ENCODE measurements at regions not wholly inside any gene's neighbourhood (a gene's known extent, or its start where the extent isn't known, plus 50 kb on each side); places are given as distances from the start of the nearest gene placed in this dataset.

DNA sequence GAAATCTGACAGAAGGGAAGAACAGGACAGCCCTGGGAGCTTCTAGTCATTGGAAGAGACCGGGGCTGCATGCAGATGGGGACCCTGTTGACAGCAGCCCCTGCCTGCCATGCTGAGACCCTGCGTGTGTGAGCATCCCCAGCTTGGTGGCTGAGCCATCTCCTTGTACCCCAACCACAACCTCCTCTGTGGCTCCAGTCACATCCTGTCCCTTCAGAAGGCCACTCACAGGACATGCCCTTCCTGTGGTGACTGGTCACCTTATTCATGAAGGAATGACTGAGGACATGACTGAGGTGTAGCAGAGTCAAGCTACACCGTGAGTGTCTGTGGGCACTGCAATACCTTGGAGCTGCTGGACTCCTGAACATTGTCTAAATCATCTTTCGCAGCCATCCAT is 141.8 kb upstream of the ERRFI1 start:
- no peak for DNase-seq

DNA sequence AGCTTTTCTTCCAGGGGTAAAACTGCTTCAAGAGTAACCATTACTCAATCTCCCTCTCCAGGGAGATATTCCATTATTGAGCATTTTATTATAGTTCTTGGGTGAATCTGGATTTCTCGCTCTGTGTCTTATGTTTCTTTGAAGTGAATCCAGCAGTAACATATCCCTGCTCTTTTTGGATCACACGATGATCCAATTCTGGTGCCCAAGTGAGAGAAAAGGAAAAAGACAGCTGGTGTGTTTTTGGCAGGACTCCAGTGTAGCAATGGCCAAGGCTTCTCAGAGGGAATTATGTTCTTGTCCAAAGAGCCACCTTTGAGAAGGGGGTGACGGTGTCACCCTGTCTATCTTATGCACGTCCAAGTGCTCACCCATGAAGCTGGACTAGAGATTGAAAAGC is 140.3 kb upstream of the ERRFI1 start:
- DNase-seq: no peak

DNA sequence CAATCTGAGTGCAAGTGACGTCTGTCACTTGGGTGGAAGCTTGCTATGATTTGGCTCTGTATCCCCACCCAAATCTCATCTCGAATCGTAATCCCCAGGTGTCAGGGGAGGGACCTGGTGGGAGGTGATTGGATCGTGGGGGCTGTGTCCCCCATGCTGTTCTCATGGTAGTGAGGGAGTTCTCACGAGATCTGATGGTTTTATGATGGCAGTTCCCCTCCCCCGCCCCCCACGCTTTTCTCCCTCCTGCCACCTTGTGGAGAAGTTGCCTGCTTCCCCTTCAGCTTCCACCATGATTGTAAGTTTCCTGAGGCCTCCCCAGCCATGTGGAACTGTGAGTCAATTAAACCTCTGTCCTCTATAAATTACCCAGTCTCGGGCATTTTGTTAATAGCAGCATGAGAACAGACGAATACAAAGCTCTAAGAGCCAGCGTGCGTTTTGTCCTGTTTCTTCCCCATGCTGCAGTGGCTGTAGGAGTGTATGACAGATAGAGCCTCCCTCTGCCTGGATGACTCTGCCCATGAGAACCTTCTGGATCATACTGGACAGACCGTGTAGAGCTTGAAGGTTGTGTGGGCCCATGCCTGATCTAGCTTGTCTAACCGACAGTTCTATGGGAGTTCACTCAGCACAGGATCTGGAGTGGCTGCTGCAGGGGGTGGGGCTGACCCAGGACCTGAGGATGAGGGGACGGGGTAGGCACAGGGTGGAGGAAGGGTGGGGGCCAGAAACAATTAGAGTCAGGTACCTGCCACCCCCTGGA is 139.7 kb upstream of the ERRFI1 start:
- no peak for DNase-seq

DNA sequence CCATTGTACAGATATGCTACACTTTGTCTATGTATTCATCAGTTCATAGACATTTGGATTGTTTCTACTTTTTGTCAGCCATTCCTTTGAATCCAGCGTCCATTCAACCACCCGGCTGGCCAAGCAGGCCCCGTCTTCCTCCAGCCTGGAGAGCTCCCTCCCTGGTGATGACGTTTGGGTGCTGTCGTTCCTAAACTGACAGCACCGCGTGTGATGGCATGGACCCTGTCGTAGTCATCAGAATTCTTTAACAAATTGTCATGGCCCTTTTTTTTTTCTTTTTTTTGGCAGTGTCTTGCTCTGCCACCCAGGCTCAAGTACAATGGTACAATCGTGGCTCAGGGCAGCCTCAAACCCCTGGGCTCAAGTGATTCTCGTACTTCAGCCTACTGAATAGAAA is 138.6 kb upstream of the ERRFI1 start:
- DNase-seq: no peak

DNA sequence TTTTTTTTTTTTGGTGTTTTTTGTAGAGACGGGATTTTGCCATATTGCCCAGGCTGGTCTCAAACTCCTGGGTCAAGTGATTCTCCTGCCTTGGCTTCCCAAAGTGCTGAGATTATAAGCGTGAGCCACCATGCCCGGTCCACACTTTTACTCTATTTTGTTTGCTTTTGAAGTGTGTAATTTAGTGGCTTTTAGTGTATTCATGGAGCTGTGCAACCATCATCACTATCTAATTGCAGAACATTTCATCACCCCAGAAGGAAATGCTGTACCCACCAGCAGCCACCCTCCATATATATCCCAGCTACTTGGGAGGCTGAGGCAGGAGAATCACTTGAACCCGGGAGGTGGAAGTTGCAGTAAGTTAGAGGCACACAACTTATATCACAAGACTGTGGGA is 136.9 kb upstream of the ERRFI1 start:
- no peak for DNase-seq

DNA sequence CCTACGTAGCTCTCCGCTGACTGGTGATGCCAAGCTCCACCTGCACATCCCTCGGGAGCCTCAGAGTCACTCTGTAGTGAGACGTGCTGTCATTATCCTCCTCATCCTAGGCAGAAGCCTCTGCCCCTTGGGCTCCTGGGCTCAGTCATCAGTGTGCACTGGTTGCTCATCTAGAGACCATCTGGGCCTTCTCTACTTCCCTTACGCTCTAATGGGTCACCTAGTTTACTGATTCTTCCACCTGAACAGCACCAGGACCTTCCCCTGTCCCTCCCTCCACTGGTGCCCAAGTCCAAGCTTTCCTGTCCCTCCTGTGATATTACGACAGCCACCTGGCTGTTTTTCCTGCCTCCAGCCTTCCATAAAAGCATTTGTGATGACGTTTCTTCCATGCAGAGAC is 136.1 kb upstream of the ERRFI1 start:
- no peak for DNase-seq

DNA sequence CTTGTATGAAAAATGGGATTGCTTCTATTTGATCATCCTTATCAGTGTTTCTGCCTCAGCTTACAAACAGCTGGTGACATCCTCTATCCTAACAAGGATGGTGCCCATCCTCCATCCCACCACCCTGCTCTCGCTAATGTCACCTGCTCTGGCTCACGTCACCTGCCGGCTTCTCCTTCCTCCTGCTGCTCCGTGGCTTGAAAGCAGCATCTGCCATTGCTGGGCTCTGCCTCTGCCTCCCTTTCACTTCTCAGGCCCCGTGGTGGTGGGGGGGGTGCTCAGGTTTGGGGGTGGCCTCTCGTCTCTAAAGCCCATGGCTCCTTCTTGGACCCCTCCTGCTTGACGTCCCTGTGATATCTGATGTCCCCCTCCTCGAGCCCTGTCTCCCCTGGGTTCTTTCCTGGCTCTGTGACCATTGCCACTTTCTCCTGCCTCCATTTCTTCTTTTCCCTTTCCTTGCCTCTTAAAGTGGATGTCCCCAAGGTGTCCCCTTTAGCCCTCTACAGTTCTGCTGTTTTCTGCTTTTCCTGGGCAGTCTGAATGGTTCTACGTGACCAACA is 135.5 kb upstream of the ERRFI1 start:
- no peak for DNase-seq

DNA sequence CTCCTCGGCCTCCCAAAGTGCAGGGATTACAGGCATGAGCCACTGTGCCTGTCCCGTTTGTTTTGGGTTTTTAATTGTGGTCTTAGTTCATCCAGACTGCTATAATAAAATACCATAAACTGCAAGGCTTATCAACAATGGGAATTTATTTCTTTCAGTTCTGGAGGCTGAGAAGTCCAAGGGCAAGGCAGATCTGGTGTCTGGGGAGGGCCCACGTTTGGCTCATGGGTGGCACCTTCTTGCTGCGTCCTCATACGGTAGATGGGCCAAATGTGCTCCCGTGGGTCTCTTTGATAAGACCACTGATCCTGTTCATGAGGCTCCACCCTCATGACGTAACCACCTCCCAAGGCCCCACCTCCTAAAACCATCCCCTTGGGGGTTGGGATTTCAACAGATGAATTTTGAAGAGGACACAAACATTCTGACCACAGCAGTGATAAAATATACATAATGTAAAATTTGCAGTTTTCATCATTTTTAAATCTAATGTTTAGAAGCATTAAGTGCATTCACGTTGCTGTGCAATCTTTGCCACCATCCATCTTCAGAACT is 133.4 kb upstream of the ERRFI1 start:
- no peak for DNase-seq

DNA sequence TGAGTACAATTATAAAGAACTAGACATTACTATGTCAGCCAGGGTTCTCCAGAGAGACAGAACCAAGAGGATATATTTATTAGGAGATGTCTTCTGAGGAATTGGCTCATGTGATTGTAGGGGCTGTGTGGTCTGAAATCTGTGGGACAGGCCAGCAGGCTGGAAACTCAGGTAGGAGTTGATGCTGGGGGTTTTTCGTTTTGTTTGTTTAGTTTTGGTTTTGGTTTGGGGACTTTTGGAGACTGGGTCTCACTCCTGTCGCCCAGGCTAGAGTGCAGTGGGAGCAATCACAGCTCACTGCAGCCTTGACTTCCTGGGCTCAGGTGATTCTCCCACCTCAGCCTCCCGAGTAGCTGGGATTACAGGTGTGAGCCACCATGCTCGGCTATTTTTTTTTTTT is 132.9 kb upstream of the ERRFI1 start:
- DNase-seq: no peak

DNA sequence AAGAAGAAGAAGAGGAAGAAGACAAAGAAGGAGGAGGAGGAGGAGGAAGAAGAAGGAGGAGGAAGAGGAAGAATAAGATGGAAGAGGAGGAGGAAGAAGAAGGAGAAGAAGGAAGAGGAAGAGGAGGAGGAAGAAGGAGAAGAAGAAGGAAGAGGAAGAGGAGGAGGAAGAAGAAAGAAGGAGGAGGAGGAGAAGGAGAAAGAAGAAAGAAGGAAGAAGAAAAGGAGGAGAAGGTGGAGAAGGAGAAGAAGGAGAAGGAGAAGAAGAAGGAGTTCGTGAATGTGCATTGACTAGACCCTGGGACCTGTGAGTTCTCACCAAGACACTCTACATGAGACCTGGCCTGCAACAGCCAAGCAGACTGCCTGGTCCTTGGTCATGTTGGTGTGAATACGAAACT is 131.7 kb upstream of the ERRFI1 start:
- DNase-seq: no peak

DNA sequence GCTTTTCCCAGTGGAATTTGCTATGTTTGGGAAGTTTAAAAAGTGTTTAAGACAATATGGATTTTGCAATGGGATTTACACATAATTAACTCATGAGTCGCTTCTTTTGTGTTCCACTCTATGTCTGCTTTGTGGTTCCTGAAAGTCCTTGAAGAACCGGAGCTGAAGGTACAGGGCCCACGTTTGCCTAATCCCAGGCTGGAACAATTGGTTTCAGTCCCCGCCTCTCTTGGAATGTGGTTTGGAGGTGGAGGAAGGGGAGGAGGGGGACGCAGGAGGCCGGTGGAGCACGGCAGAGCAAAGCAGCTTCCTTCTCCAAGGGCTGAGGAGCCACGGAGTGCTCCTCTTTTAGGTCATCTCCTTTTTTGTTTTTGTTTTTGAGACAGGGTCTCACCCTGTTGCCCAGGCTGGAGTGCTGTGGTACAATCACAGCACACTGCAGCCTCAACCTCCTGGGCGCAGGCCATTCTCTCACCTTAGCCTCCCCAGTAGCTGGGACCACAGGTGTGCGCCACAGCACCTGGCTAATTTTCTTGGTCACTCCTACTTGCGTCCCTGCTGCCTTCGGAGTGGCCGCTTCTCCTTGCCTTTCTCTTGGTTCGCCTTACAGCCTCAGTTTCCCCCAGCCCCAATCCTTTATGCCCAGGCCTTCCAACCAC is 129.5 kb upstream of the ERRFI1 start:
- no peak for DNase-seq

DNA sequence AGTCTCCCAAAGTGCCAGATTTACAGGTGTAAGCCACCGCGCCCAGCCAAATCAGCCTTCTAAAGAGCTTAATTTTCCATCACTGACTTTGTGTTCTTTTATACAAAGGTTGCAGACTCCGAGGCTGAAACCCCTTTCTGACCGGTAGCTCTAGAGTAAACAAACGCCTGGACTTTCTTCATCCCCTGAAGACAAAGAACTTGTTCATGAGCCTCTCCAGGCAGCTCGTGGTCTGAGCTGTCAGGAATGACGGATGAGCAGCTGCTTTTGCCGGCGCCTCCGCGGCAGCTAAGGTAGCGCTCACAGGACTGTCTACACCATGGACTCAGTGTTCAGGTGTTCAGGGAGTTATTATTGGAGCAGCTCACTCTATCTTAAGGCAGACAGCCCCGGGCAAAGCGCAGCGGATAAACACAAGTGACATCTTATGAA is 128.5 kb upstream of the ERRFI1 start:
- peak; percentile 16 for DNase-seq

DNA sequence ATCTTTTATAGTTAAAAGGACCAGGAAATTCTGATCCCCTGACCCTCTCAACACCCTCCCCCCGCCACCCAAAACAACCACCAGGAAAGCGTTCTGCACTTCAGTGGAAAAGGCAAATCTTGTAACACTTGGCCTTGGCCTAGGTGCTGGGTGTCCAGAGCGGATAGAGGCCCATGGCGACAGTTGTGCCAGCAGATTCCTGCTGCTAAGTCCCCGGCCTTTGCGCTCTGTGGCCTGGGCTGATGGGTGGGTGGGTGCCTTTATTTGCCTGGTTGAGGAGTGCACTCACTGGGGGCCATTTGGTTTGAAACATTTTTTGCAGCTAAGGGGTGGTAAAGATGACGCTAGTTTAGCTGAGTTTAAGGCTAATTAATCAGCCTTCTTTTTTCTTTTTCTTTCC is 127.9 kb upstream of the ERRFI1 start:
- no peak for DNase-seq

DNA sequence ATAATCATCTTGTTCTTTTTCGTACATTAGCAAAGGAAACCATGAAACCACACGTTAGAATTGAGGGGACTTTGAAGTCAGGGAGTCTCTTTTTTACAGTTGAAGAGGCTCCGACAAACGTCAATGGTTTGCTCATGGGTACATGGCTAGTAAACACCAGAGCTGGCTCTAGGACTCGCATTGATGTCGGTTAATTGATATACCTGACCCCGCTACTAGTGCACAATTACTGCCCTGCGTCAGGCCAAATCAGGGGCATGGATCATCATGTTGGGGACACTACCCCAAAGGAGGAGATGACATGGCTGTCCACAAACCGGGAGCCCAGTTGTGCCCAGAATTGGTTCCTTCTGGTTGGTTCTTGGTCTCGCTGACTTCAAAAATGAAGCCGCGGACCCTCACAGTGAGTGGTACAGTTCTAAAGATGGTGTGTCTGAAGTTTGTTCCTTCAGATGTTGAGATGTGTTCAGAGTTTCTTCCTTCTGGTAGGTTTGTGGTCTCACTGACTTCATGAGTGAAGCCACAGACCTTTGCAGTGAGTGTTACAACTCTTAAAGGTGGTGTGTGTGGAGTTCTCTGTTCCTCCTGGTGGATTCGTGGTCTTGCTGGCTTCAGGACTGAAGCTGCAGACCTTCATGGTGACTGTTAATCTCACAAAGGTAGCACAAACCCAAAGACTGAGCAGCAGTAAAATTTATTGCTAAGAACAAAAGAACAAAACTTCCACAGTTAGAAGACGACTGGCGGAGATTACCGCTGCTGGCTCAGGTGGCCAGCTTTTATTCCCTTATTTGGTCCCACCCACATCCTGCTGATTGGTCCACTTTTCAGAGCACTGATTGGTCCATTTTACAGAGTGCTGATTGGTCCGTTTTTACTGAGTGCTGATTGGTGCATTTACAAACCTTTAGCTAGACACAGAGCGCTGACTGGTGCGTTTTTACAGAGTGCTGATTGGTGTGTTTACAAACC is 126.9 kb upstream of the ERRFI1 start:
- no peak for DNase-seq

DNA sequence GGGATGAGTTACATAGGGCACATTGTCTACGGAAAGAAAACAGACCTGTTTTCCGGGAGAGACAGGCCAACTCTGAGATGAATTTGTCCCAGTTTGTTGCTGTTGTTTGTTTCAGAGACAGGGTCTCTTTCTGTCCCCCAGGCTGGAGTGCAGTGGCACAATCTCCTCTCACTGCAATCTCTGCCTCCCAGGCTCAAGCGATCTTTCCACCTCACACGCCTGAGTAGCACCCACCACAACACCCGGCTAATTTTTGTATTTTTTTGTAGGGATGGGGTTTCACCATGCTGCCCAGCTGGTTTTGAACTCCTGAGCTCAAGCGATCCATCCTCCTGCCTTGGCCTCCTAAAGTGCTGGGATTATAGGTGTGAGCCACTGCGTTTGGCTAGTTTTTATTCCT is 125.5 kb upstream of the ERRFI1 start:
- no peak for DNase-seq

DNA sequence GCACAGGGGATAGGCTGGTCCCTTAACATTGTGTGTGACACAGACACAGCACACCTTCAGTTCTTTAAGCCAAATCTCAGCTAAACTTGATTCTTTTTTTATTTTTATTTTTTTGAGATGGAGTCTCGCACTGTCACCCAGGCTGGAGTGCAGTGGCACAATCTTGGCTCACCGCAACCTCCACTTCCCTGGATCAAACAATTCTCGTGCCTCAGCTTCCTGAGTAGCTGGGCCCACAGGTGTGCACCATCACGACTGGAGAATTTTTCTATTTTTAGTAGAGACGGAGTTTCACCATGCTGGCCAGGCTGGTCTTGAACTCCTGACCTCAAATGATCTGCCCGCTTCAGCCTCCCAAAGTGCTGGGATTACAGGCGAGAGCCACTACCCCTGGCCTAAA is 123.6 kb upstream of the ERRFI1 start:
- peak; percentile 71 for DNase-seq

DNA sequence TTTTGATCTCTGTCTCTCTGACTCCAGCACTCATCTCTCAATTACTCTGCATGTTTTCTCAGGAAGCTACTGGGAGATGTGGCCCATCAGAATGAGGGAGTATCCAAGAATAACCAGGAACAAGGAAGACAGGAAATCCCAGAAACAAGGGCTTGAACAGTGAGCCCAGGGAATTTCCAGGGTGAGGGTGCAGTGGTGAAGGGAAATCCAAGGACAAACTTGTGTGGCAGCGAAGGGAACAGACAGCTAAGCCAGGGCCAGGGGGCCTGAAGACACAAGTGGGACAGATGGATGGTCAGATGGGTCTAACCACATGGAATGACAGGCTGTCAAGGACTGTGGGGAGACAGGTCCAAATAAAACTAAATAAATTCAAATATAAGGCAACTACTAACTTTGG is 121.8 kb upstream of the ERRFI1 start:
- DNase-seq: no peak

DNA sequence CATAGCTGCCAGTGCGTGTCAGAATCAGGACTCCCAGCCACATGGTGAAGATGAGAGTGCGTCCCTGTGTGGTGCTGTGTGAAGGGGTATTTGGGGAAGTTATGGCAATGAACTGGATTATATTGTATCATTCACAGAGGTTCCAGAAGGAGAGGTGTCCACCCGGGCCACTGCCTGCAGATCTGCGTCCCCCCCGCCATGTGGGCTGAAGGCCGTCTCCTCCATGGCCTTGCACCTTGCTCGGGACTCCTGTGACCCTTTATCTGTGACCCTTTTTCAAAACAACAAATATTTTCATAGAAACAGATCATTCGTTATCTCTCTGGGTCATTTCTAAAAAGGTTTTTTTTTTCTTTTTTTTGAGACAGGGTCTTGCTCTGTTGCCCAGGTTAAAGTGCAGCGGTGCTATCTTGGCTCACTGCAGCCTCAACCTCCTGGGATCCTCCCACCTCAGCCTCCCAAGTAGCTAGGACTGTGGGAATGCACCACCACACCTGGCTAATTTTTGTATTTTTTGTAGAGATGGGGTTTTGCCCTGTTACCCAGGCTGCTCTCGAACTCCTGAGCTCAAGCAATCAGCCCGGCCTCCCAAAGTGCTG is 120.2 kb upstream of the ERRFI1 start:
- no peak for DNase-seq

DNA sequence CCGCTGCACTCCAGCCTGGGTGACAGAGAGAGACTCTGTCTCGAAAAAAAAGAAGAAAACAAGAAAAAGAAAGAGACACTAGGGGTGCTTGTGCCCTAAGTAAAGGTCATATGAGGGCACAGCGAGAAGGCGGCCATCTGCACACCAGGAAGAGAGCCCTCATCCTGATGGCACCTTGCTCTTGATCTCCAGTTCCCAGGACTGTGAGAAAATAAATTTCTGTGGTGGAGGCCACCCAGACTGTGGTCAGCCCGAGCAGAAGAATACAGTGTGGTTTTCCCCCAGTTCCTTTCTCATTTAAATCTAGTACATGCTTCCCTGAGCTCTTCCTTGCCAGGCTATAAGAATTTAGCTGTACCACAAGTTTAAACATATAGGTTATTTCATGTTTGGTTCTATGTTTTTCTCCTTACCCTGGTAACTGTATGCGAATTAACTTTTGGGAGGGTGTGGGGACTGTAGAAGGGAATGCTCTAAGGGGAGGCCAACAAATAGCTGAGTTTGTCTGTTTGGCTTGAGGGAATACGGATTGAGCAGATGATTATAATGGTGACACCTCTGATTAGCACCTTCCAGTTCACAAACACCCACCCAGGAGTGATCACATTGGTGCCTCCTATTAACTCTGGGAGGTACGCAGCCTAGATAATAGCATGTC is 119.6 kb upstream of the ERRFI1 start:
- DNase-seq: peak; percentile 54

DNA sequence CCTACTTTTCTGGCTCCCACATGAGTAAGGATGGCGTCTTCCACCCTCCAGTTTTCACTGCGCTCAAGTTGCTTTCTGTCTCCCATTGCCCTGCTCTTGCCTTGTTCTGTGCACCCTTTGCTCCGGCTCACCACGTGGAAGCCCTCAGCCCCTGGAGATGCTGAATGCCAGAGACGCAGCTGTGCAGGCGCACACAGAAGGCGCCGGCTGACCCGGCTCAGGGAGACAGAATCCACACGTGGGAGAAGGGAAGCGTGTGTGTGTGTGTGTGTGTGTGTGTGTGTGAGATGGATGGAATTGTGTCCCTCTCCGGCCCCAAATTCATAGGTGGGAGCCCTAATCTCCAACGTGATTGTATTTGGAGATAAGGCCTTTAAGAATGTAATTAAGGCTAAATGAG is 118.2 kb upstream of the ERRFI1 start:
- no peak for DNase-seq

DNA sequence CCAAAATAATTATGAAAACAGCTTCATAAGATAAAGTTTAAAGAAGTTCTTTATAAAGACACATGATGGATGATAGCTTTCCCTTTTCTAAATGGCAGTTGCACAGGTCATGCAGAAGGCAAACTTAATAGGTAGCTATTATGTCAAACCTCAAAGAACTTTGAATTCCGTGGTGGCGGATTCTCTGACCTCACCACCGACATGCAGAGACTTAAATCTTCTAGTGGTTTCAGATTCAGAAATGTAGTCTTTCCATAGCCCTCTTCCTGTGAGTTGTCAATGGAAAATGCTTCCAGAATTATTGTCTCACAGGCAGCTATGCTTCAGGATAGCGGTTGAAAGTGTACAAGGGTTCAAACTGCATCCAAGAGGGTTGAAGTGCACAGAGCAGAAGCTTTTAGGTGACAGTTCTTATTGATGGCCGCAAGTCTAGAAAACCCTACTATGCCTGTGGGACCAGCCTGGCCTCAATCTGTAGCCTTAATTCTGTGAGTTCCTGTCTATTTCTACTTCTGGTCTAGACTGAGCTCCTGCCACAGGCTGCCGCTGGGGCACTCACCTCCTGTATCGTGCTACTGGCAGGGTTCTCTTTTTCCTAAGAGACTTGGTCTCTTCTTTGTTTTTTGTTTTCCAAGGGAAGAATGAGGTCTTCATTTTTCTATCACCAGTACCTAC is 117.0 kb upstream of the ERRFI1 start:
- peak; percentile 30 for DNase-seq

Data from RPMI8226 (cell line).